ENCODE measurements at regions not wholly inside any gene's neighbourhood (a gene's known extent, or its start where the extent isn't known, plus 50 kb on each side); places are given as distances from the start of the nearest gene placed in this dataset.

GRCh38 chr1:224509907-224510306, 75.3 kb upstream of the WDR26 start:
- TF ChIP-seq CTCF (IDR thresholded peaks at IDR 0.05; ENCODE audit: low read depth, low read length): no peak
- TF ChIP-seq EZH2phosphoT487 (IDR thresholded peaks at IDR 0.05; ENCODE audit: low read depth): no peak

Measured in OCI-LY3 (cell line).